GM23338 (cell line): ENCODE measurements at regions not wholly inside any gene's neighbourhood (a gene's known extent, or its start where the extent isn't known, plus 50 kb on each side); places are given as distances from the start of the nearest gene placed in this dataset.

ENCODE experiments used
- ATAC-seq: fragments of 200-7000 bp; cut with Tn5 transposase; 3 replicates; pipeline ENCODE4 v1.9.1; 2020
- DNase-seq: peaks from one replicate; pipeline ENCODE4 v3.0.0-alpha.2; 2015; ENCODE audit warnings: low spot score
- H2AFZ ChIP-seq: fragments of 200-600 bp; sonication (generic); 2 replicates; pipeline ENCODE4 v1.8.0; 2016; ENCODE audit warnings: antibody characterized with exemption, mild to moderate bottlenecking, moderate library complexity
- H3F3A ChIP-seq: fragments of 200-600 bp; sonication (generic); replicated peaks from 2 replicates; pipeline ENCODE4 v1.8.0; 2017; ENCODE audit warnings: antibody characterized with exemption, mixed run types, low read depth
- H3K27ac ChIP-seq: fragments of 200-600 bp; sonication (generic); 2 replicates; pipeline ENCODE4 v1.6.1; 2016; ENCODE audit warnings: low read depth
- H3K27me3 ChIP-seq: fragments of 200-600 bp; sonication (generic); 2 replicates; pipeline ENCODE4 v1.8.0; 2016; ENCODE audit warnings: mild to moderate bottlenecking, mixed run types, moderate library complexity; ENCODE audit not compliant: insufficient read depth
- H3K36me3 ChIP-seq: fragments of 200-600 bp; sonication (generic); 2 replicates; pipeline ENCODE4 v1.8.0; 2016; ENCODE audit warnings: mild to moderate bottlenecking; ENCODE audit not compliant: insufficient read depth
- H3K4me1 ChIP-seq: fragments of 200-600 bp; sonication (generic); 2 replicates; pipeline ENCODE4 v1.8.0; 2016; ENCODE audit warnings: mild to moderate bottlenecking, moderate library complexity; ENCODE audit not compliant: insufficient read depth
- H3K4me2 ChIP-seq: fragments of 200-600 bp; sonication (generic); 2 replicates; pipeline ENCODE4 v1.7.1; 2017; ENCODE audit warnings: mixed run types
- H3K4me3 ChIP-seq: fragments of 200-600 bp; sonication (generic); 2 replicates; pipeline ENCODE4 v1.6.1; 2016; ENCODE audit warnings: mixed run types
- H3K79me2 ChIP-seq: fragments of 200-600 bp; sonication (generic); replicated peaks from 2 replicates; pipeline ENCODE4 v1.8.0; 2017; ENCODE audit warnings: mild to moderate bottlenecking; ENCODE audit not compliant: insufficient read depth
- H3K9me2 ChIP-seq: fragments of 200-600 bp; sonication (generic); 2 replicates; pipeline ENCODE4 v1.8.0; 2017; ENCODE audit not compliant: insufficient read depth
- H4K20me1 ChIP-seq: fragments of 200-600 bp; sonication (generic); replicated peaks from 2 replicates; pipeline ENCODE4 v1.8.0; 2017; ENCODE audit warnings: mild to moderate bottlenecking; ENCODE audit not compliant: insufficient read depth
- H3K27ac Mint-ChIP-seq: 2 replicates; pipeline ENCODE4 v1.8.0; 2020; ENCODE audit warnings: inconsistent platforms, mild to moderate bottlenecking, moderate library complexity, mixed read lengths
- H3K27me3 Mint-ChIP-seq: 3 replicates; pipeline ENCODE4 v1.8.0; 2022; ENCODE audit warnings: low read depth, mild to moderate bottlenecking, moderate library complexity, mixed read lengths, inconsistent platforms; ENCODE audit not compliant: insufficient read depth, poor library complexity
- H3K36me3 Mint-ChIP-seq: 3 replicates; pipeline ENCODE4 v1.8.0; 2021; ENCODE audit warnings: low read depth, mild to moderate bottlenecking, inconsistent platforms, moderate library complexity, mixed read lengths
- H3K4me1 Mint-ChIP-seq: 3 replicates; pipeline ENCODE4 v1.8.0; 2020; ENCODE audit warnings: mild to moderate bottlenecking, inconsistent platforms, mixed read lengths
- H3K4me3 Mint-ChIP-seq: 3 replicates; pipeline ENCODE4 v1.8.0; 2021; ENCODE audit warnings: moderate library complexity, mild to moderate bottlenecking, inconsistent platforms, mixed read lengths
- H3K9me3 Mint-ChIP-seq: 3 replicates; pipeline ENCODE4 v1.8.0; 2020; ENCODE audit warnings: moderate library complexity, mild to moderate bottlenecking, inconsistent platforms, mixed read lengths
- CREB1 ChIP-seq: fragments of 250-450 bp; sonication (Bioruptor Pico); IDR thresholded peaks from 2 replicates; pipeline ENCODE4 v1.5.0; 2020; ENCODE audit warnings: low read depth, mild to moderate bottlenecking, moderate library complexity
- EZH2phosphoT487 ChIP-seq: fragments of 200-600 bp; sonication (generic); IDR thresholded peaks from one replicate; pipeline ENCODE4 v1.8.1; 2018; ENCODE audit warnings: antibody characterized with exemption; ENCODE audit not compliant: unreplicated experiment
- JUNB ChIP-seq: IDR thresholded peaks from one replicate; pipeline ENCODE4 v1.6.1; 2016; ENCODE audit warnings: antibody characterized with exemption; ENCODE audit not compliant: unreplicated experiment
- NANOG ChIP-seq: IDR thresholded peaks from 2 replicates; pipeline ENCODE4 v1.6.1; 2016; ENCODE audit warnings: antibody characterized with exemption, borderline replicate concordance
- POLR2AphosphoS5 ChIP-seq: IDR thresholded peaks from 2 replicates; pipeline ENCODE4 v1.6.1; 2016; ENCODE audit warnings: antibody characterized with exemption, low read depth
- STAT1 ChIP-seq: IDR thresholded peaks from one replicate; pipeline ENCODE4 v1.6.1; 2016; ENCODE audit warnings: antibody characterized with exemption; ENCODE audit not compliant: unreplicated experiment
- ZNF331 ChIP-seq: fragments of 250-450 bp; sonication (Bioruptor Pico); IDR thresholded peaks from 2 replicates; pipeline ENCODE4 v1.5.0; 2020; ENCODE audit warnings: low read depth, mild to moderate bottlenecking, moderate library complexity
- TF ChIP-seq, protein P1 (sequence below): fragments of 250-450 bp; sonication (Bioruptor Pico); IDR thresholded peaks from 2 replicates; pipeline ENCODE4 v1.5.0; 2020; ENCODE audit warnings: mild to moderate bottlenecking, moderate library complexity
- TF ChIP-seq, protein P2 (sequence below): IDR thresholded peaks from one replicate; pipeline ENCODE4 v1.6.1; 2018; ENCODE audit warnings: antibody characterized with exemption; ENCODE audit not compliant: unreplicated experiment

DNA sequence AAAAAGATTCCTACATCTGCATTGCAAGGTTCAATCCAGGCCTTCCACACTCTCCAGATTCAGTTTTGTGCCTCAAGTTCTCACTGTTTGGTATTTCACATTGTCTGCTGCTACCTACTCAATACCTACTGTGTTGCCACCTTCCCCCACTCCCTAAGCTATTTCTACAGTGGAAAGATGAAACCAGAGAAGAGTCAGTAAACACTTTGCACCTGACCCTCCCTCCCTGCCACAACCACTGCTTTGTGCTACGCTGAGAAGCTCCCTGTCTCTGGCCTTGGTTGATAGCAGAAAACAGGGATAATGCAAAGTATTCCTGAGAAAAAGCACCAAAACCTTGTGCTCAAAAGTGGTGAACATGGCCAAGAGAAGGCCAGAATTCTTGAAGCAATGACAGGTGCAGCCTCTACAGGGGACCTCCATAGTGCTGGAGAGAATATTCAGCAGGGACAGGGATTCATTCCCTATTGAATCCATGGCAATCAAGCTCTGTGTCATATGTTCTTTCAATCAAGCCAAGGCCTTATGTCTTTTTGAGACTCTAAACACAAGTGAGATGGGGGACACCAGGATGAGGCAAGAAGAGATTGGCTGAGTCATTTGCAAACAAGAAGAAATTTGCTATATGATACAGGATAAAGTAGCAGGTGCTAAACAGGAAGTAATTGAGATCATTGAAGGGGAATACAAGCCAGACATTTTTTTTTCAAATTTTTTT, 83.5 kb upstream of the LIPC start:
- Histone ChIP-seq H3K4me1 (peaks cover 8% of the 10 kb centered on the region; the same call in 1 of the 2 replicates), H3K4me2 (no peak overlapping the region), H3F3A (no peaks in the 10 kb centered on the region), H3K9me2 (no peaks in the 10 kb centered on the region), H3K27me3 (no peaks in the 10 kb centered on the region), H3K4me3 (no peak overlapping the region), H3K27ac (no peak overlapping the region), H3K79me2 (no peaks in the 10 kb centered on the region), H3K36me3 (no peaks in the 10 kb centered on the region), H4K20me1 (no peaks in the 10 kb centered on the region), H2AFZ (no peak overlapping the region; the same call in 1 of the 2 replicates)
- H3K9me3 Mint-ChIP-seq, result 0 out of 3 replicates have a peak, but pooled peaks cover 2% of the 10 kb centered on the region
- no peak overlapping the region for H3K4me3 Mint-ChIP-seq
- H3K27me3 Mint-ChIP-seq, result peaks cover 2% of the 10 kb centered on the region
- H3K4me1 Mint-ChIP-seq, result peaks cover 4% of the 10 kb centered on the region; the same call in 2 of the 3 replicates
- peaks cover 2% of the 10 kb centered on the region; the same call in 1 of the 3 replicates for H3K36me3 Mint-ChIP-seq
- no peak overlapping the region for H3K27ac Mint-ChIP-seq
- TF ChIP-seq JUNB (no peak), STAT1 (no peak), CREB1 (CRISPR knock-in tag) (no peak), POLR2AphosphoS5 (no peak), EZH2phosphoT487 (no peak), NANOG (no peak), ZNF331 (CRISPR knock-in tag) (no peak)
- TF ChIP-seq, protein P1, sequence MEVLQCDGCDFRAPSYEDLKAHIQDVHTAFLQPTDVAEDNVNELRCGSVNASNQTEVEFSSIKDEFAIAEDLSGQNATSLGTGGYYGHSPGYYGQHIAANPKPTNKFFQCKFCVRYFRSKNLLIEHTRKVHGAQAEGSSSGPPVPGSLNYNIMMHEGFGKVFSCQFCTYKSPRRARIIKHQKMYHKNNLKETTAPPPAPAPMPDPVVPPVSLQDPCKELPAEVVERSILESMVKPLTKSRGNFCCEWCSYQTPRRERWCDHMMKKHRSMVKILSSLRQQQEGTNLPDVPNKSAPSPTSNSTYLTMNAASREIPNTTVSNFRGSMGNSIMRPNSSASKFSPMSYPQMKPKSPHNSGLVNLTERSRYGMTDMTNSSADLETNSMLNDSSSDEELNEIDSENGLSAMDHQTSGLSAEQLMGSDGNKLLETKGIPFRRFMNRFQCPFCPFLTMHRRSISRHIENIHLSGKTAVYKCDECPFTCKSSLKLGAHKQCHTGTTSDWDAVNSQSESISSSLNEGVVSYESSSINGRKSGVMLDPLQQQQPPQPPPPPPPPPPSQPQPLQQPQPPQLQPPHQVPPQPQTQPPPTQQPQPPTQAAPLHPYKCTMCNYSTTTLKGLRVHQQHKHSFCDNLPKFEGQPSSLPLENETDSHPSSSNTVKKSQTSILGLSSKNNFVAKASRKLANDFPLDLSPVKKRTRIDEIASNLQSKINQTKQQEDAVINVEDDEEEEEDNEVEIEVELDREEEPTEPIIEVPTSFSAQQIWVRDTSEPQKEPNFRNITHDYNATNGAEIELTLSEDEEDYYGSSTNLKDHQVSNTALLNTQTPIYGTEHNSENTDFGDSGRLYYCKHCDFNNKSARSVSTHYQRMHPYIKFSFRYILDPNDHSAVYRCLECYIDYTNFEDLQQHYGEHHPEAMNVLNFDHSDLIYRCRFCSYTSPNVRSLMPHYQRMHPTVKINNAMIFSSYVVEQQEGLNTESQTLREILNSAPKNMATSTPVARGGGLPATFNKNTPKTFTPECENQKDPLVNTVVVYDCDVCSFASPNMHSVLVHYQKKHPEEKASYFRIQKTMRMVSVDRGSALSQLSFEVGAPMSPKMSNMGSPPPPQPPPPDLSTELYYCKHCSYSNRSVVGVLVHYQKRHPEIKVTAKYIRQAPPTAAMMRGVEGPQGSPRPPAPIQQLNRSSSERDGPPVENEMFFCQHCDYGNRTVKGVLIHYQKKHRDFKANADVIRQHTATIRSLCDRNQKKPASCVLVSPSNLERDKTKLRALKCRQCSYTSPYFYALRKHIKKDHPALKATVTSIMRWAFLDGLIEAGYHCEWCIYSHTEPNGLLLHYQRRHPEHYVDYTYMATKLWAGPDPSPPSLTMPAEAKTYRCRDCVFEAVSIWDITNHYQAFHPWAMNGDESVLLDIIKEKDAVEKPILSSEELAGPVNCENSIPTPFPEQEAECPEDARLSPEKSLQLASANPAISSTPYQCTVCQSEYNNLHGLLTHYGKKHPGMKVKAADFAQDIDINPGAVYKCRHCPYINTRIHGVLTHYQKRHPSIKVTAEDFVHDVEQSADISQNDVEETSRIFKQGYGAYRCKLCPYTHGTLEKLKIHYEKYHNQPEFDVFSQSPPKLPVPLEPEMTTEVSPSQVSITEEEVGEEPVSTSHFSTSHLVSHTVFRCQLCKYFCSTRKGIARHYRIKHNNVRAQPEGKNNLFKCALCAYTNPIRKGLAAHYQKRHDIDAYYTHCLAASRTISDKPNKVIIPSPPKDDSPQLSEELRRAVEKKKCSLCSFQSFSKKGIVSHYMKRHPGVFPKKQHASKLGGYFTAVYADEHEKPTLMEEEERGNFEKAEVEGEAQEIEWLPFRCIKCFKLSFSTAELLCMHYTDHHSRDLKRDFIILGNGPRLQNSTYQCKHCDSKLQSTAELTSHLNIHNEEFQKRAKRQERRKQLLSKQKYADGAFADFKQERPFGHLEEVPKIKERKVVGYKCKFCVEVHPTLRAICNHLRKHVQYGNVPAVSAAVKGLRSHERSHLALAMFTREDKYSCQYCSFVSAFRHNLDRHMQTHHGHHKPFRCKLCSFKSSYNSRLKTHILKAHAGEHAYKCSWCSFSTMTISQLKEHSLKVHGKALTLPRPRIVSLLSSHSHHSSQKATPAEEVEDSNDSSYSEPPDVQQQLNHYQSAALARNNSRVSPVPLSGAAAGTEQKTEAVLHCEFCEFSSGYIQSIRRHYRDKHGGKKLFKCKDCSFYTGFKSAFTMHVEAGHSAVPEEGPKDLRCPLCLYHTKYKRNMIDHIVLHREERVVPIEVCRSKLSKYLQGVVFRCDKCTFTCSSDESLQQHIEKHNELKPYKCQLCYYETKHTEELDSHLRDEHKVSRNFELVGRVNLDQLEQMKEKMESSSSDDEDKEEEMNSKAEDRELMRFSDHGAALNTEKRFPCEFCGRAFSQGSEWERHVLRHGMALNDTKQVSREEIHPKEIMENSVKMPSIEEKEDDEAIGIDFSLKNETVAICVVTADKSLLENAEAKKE (CRISPR knock-in tag), result no peak
- TF ChIP-seq, protein P2, sequence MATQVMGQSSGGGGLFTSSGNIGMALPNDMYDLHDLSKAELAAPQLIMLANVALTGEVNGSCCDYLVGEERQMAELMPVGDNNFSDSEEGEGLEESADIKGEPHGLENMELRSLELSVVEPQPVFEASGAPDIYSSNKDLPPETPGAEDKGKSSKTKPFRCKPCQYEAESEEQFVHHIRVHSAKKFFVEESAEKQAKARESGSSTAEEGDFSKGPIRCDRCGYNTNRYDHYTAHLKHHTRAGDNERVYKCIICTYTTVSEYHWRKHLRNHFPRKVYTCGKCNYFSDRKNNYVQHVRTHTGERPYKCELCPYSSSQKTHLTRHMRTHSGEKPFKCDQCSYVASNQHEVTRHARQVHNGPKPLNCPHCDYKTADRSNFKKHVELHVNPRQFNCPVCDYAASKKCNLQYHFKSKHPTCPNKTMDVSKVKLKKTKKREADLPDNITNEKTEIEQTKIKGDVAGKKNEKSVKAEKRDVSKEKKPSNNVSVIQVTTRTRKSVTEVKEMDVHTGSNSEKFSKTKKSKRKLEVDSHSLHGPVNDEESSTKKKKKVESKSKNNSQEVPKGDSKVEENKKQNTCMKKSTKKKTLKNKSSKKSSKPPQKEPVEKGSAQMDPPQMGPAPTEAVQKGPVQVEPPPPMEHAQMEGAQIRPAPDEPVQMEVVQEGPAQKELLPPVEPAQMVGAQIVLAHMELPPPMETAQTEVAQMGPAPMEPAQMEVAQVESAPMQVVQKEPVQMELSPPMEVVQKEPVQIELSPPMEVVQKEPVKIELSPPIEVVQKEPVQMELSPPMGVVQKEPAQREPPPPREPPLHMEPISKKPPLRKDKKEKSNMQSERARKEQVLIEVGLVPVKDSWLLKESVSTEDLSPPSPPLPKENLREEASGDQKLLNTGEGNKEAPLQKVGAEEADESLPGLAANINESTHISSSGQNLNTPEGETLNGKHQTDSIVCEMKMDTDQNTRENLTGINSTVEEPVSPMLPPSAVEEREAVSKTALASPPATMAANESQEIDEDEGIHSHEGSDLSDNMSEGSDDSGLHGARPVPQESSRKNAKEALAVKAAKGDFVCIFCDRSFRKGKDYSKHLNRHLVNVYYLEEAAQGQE, result no peak
- ATAC-seq (no peak), DNase-seq (no peak)
